Stimulated activated naive B cell treated with anti-CD40 and anti-IgM and Interleukin-4, amounts not matched to agents 10 μg/mL and 1 μg/mL and 100 μg/mL, for 72 hours (primary cell): ENCODE measurements at regions not wholly inside any gene's neighbourhood (a gene's known extent, or its start where the extent isn't known, plus 50 kb on each side); places are given as distances from the start of the nearest gene placed in this dataset.
"Not testable (repeated sequence)": the region's sequence is repeated elsewhere in the genome, so short reads cannot be mapped to it uniquely, and the experiment has no call there.

Source experiments
- ATAC-seq, 2 donors: fragments of 150-1000 bp; cut with Tn5 transposase; replicated peaks; 2 replicates each; pipeline ENCODE4 v1.10.0; 2021; ENCODE audit warnings: moderate library complexity in 1 of 2
- DNase-seq: peaks from one replicate; pipeline ENCODE4 v3.0.0; 2021
- H3K27ac Mint-ChIP-seq: one replicate; pipeline ENCODE4 v1.8.0; 2022; ENCODE audit warnings: mild to moderate bottlenecking, mixed read lengths
- H3K27me3 Mint-ChIP-seq, 2 donors: one replicate each; pipeline ENCODE4 v1.8.0; 2022; ENCODE audit warnings: mixed read lengths in 2 of 2
- H3K36me3 Mint-ChIP-seq, 2 donors: one replicate each; pipeline ENCODE4 v1.8.0; 2022; ENCODE audit warnings: mixed read lengths in 2 of 2, mild to moderate bottlenecking in 1 of 2
- H3K4me1 Mint-ChIP-seq, 2 donors: one replicate each; pipeline ENCODE4 v1.8.0; 2022; ENCODE audit warnings: mixed read lengths in 2 of 2, mild to moderate bottlenecking in 1 of 2
- H3K4me3 Mint-ChIP-seq, 2 donors: one replicate each; pipeline ENCODE4 v1.8.0; 2022; ENCODE audit warnings: mild to moderate bottlenecking in 2 of 2, mixed read lengths in 2 of 2, moderate library complexity in 1 of 2
- H3K9me3 Mint-ChIP-seq, 2 donors: one replicate each; pipeline ENCODE4 v1.8.0; 2022; ENCODE audit warnings: mixed read lengths in 2 of 2, mild to moderate bottlenecking in 1 of 2

DNA sequence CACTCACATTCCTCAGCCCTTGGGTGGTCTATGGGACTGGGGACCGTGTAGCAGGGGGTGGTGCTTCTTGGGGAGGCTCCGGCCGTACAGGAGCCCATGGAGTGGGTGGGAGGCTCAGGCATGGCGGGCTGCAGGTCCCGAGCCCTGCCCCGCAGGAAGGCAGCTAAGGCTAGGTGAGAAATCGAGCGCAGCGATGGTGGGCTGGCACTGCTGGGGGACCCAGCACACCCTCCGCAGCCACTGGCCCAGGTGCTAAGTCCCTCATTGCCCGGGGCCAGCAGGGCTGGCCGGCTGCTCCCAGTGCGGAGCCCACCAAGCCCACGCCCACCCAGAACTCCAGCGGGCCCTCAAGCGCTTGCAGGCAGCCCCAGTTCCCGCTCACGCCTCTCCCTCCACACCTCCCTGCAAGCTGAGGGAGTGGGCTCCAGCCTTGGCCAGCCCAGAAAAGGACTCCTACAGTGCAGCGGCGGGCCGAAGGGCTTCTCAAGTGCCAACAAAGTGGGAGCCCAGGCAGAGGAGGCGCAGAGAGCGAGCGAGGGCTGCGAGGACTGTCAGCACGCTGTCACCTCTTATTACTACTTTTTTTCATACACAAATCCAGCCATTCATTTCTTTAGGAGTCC lies 613.3 kb upstream of the LUZP2 start:
- H3K4me1 Mint-ChIP-seq, H3K27ac Mint-ChIP-seq, H3K4me3 Mint-ChIP-seq, ATAC-seq, H3K27me3 Mint-ChIP-seq, H3K36me3 Mint-ChIP-seq, H3K9me3 Mint-ChIP-seq, DNase-seq: not testable (repeated sequence)

DNA sequence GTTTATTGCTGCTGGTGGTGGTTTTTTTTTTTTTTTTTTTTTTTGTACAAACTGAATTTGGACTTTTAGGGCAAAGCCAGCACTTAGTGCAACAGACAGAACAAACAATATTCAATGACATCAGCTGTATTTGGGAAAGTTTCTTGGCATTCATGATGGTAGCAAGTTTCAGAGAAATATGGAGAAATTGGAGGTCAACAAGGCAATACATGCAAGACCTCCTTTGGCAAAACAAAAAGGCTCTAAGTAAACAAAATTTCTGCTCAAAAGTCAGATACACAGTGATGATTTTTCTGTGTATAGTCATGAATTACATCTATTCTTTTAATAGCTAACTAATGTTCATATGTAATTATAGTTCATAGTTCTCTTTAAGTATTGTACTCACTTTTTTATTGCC lies 612.5 kb upstream of the LUZP2 start:
- Mint-ChIP-seq H3K36me3 (no peaks in the 10 kb centered on the region), H3K9me3 (peaks cover 0 to 5% of the 10 kb centered on the region in 2 donors), H3K27ac (no peak overlapping the region), H3K27me3 (no peaks in the 10 kb centered on the region), H3K4me1 (no peaks in the 10 kb centered on the region), H3K4me3 (no peak overlapping the region)
- no peak for DNase-seq
- ATAC-seq: no peak

DNA sequence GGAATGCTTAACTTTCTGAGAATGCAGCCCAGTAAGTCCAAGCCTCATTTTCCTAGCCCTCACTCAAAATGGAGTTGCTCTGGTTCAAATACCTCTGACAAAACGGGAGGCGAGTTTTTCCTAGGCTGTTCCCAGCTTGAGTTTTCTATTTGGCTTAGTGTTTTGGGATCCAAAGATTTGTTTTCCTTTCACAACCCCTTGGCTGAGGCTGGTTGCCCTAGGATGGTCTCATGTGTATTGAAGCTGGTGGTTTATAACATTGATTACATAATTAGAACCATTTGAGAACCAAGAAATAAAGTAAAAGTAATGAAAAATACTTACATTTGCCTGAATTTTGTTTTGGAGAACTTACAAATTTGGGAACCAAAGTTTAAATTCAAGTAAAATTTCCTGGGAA lies 611.1 kb upstream of the LUZP2 start:
- no peak overlapping the region for H3K27ac Mint-ChIP-seq
- ATAC-seq: no peak
- H3K4me1 Mint-ChIP-seq: no peaks in the 10 kb centered on the region

DNA sequence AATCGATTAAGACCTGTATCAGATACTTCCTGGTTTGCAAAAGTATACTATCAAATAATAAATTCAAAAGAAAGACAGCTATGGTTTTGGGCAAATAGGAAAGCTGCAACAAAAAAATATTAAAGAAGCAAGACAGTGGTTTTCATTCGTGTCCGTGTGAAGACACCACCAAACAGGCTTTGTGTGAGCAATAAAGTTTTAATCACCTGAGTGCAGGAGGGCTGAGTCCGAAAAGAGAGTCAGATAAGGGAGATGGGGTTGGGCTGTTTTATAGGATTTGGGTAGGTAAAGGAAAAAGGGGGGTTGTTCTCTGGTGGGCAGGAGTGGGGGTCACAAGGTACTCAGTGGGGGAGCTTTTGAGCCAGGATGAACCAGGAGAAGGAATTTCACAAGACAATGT lies 609.7 kb upstream of the LUZP2 start:
- not testable (repeated sequence) for ATAC-seq, H3K4me1 Mint-ChIP-seq, H3K27me3 Mint-ChIP-seq, DNase-seq, H3K36me3 Mint-ChIP-seq, H3K27ac Mint-ChIP-seq, H3K4me3 Mint-ChIP-seq
- H3K9me3 Mint-ChIP-seq: peaks cover 9 to 10% of the 10 kb centered on the region in 2 donors

More for the DNA sequence above, 611.1 kb upstream of the LUZP2 start:
- no peak for DNase-seq
- H3K27me3 Mint-ChIP-seq: no peaks in the 10 kb centered on the region
- no peaks in the 10 kb centered on the region for H3K36me3 Mint-ChIP-seq
- no peak overlapping the region for H3K4me3 Mint-ChIP-seq
- peaks cover 0 to 7% of the 10 kb centered on the region in 2 donors for H3K9me3 Mint-ChIP-seq

DNA sequence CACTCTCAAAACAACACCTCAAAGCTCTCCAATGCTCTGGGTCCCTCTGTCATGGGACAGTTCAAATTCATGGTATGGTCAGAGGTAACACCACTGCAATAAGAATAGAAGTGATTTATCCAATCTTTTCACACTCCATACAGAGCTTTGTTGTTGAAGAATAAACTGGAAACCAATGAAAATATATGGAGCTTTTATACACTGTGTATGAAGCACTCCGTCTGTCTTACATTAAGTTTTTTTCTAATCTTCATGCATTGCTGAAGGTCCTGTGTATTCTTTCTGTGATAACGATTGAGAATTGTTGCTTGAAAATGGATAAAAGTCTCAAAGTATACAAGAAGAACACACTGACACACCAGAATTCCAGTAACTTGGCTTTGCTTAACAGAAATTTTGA lies 603.7 kb upstream of the LUZP2 start:
- no peaks in the 10 kb centered on the region for H3K36me3 Mint-ChIP-seq
- no peaks in the 10 kb centered on the region for H3K27me3 Mint-ChIP-seq
- no peaks in the 10 kb centered on the region for H3K4me1 Mint-ChIP-seq
- ATAC-seq: no peak
- H3K9me3 Mint-ChIP-seq: peaks cover 6 to 9% of the 10 kb centered on the region in 2 donors
- H3K27ac Mint-ChIP-seq: no peak overlapping the region
- DNase-seq: no peak
- no peak overlapping the region for H3K4me3 Mint-ChIP-seq

DNA sequence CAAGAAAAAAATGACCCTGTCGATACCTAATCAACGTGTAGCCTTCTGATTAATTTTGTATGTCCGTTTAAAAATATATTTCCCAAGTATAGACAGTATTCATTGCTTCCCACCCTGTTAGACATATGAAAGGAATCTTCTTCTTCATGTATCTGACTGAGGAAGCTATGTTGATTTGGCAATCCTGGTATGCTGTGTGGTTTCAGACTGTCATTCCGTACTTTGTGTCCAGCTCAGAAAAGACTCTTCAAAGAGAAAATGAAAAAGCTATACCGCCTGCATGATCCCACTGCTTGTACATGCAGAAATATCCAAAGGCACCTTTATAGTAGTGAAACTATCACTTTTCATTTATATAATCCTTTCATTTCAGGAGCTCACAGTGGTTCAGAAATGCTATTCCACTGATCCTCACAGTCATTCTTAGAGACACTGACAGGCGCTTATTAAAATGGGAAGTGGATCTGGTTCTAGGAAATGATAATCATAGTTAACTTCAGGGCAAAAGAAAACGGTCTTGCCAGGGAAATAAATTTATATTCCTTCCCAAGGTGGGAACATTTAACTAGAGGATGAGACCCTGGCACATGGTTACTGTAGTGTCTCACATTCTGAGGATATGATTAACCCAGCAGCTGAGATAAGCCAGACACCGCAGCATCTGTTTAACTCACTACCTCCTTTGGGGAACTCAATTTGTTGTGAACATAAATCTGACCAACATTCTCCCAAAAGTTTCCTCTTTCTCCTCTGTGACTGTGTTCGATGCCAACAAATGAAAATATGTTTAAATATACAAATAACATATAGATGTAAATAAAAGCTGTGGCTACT lies 599.2 kb upstream of the LUZP2 start:
- Mint-ChIP-seq H3K4me1 (no peaks in the 10 kb centered on the region), H3K27ac (no peak overlapping the region), H3K4me3 (no peak overlapping the region), H3K27me3 (no peaks in the 10 kb centered on the region), H3K36me3 (no peaks in the 10 kb centered on the region), H3K9me3 (no peaks in the 10 kb centered on the region)
- ATAC-seq: no peak
- no peak for DNase-seq

DNA sequence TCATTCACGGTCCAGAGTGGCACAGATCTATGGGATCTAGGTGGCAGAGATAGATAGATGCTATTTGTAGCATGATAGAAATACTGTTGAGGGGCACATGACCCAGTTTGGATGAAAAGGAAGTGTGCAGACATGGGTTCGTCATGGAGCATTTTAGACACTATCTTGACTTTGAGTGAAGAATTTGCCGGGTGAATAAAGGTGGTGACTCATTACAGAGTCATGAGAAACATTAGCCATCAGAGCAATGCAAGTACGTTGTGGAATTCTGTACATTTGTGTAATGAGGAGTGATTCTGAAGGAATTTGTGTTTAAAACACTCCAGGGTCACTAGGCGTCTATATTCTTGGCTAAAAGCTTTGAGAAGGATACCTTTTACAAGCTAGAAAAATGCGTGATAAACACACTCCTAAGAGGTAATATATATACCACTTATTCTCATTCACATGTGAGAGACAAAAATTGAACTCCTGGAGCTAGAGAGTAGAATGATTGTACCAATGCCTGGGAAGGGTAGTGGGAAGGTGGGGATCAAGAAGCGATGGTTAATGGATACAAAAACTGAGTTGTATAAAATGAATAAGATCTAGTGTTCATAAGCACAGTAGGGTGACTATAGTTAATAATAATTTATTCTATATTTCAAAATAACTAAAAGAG lies 593.7 kb upstream of the LUZP2 start:
- Mint-ChIP-seq H3K27ac (no peak overlapping the region), H3K9me3 (peaks cover 0 to 2% of the 10 kb centered on the region in 2 donors), H3K36me3 (no peaks in the 10 kb centered on the region), H3K4me1 (no peaks in the 10 kb centered on the region), H3K27me3 (no peaks in the 10 kb centered on the region), H3K4me3 (no peak overlapping the region)
- DNase-seq: no peak
- ATAC-seq: no peak

DNA sequence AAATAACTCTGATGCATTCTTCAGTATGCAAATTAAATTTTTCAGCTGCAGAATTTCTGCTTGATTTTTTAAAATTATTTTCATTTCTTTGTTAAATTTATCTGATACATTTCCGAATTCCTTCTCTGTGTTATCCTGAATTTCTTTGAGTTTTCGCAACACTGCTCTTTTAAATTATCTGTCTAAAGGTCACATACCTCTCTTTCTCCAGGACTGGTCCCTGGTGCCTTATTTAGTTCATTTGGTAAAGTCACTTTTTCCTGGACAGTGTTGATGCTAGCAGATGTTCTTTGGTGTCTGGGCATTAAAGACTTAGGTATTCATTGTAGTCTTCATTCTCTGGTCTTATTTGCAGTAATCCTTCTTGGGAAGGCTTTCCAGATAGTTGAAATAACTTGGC lies 577.4 kb upstream of the LUZP2 start:
- Mint-ChIP-seq H3K4me3 (no peak overlapping the region), H3K9me3 (peaks cover 0 to 1% of the 10 kb centered on the region in 2 donors), H3K4me1 (no peaks in the 10 kb centered on the region), H3K36me3 (no peaks in the 10 kb centered on the region), H3K27me3 (no peaks in the 10 kb centered on the region), H3K27ac (no peak overlapping the region)
- ATAC-seq: no peak
- no peak for DNase-seq

DNA sequence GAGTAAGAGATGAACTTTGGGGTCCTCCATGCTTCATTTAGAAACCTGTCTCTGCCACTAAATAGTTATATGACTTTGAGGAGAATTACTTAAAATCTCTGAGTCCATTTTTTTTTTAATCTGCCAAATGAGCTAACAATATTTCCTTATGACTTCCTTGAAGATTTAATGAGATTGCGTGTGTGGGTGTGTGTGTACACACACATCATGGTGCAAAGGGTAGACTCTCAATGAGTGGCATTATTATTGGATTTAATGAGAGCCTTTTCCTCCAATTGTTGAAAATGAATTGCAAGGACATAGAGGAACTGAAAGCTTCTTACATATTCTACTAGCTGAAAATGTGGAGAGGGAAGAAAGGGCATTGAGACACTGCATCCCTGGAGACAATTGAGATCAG lies 573.5 kb upstream of the LUZP2 start:
- Mint-ChIP-seq H3K9me3 (peaks cover 0 to 1% of the 10 kb centered on the region in 2 donors), H3K27ac (no peak overlapping the region), H3K4me1 (no peaks in the 10 kb centered on the region), H3K36me3 (no peaks in the 10 kb centered on the region), H3K27me3 (no peaks in the 10 kb centered on the region), H3K4me3 (no peak overlapping the region)
- no peak for DNase-seq
- ATAC-seq: no peak

DNA sequence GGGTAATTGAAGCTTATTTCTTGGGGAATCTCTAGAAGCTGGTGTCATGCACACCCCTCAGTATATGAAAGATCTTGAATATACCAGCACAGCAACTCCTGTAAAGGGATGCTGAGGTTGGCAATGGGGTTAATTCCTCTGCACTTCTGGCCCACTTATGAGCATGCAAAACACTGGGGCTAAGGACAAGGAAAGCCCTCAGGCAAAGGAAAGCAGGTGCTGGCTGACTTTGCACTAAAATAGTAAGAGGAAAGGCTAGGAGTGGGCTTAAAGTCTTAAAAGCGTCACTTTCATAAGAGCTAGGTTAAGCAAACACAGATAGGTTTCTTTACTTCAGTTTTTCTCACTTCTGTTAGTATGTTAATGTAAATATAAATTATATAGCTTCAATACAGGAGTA lies 572.6 kb upstream of the LUZP2 start:
- no peaks in the 10 kb centered on the region for H3K4me1 Mint-ChIP-seq
- no peaks in the 10 kb centered on the region for H3K9me3 Mint-ChIP-seq
- no peak overlapping the region for H3K4me3 Mint-ChIP-seq
- H3K27ac Mint-ChIP-seq: no peak overlapping the region
- ATAC-seq (no peak), DNase-seq (no peak)
- no peaks in the 10 kb centered on the region for H3K27me3 Mint-ChIP-seq
- no peaks in the 10 kb centered on the region for H3K36me3 Mint-ChIP-seq

DNA sequence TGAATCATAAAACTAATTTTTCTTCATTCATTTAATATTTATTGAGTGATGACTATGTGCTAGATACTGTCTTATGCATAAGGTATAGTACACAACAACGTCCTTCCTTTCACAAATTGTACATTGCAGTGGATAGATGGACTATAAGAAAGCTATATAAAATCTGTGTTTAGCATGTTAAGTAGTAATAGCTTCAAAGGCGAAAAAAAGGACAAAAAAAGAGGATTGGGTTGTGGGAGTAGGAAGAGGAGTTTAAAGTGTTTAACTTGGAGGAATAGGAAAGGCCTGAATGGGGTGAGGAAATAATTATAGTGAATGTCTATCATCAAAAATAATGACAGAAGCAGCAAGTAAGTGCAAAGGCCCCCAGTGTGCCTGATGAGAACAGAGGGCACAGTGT lies 565.4 kb upstream of the LUZP2 start:
- H3K27me3 Mint-ChIP-seq: no peaks in the 10 kb centered on the region
- H3K36me3 Mint-ChIP-seq: peaks cover 0 to 2% of the 10 kb centered on the region in 2 donors
- ATAC-seq: no peak
- DNase-seq: no peak
- peaks cover 3 to 5% of the 10 kb centered on the region in 2 donors for H3K4me1 Mint-ChIP-seq
- peaks cover 0 to 2% of the 10 kb centered on the region in 2 donors for H3K9me3 Mint-ChIP-seq
- no peak overlapping the region for H3K4me3 Mint-ChIP-seq
- H3K27ac Mint-ChIP-seq: no peak overlapping the region

DNA sequence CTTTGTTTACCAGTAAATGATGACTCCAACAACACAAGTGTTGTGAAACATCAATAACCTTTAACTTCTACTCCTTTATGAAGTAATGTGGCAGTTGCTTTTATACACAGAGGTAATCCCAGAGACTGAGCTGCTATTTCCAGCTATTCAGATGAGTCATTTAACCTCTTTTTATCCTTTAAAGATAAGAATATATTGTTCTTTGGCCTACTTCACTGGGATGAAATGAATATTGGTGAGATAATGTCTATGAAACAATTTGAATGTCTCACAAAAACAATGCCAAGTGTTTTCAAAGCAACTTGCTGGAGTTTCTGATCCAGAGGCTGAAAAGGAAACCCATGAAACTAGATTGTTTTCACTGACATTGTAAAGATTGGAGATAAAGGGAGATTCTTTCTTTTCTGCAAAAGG lies 564.4 kb upstream of the LUZP2 start:
- H3K27ac Mint-ChIP-seq: no peak overlapping the region
- H3K4me3 Mint-ChIP-seq: no peak overlapping the region
- DNase-seq: no peak
- peaks cover 0 to 2% of the 10 kb centered on the region in 2 donors for H3K36me3 Mint-ChIP-seq
- peaks cover 3 to 5% of the 10 kb centered on the region in 2 donors for H3K4me1 Mint-ChIP-seq
- ATAC-seq: no peak
- H3K27me3 Mint-ChIP-seq: no peaks in the 10 kb centered on the region
- peaks cover 0 to 2% of the 10 kb centered on the region in 2 donors for H3K9me3 Mint-ChIP-seq

DNA sequence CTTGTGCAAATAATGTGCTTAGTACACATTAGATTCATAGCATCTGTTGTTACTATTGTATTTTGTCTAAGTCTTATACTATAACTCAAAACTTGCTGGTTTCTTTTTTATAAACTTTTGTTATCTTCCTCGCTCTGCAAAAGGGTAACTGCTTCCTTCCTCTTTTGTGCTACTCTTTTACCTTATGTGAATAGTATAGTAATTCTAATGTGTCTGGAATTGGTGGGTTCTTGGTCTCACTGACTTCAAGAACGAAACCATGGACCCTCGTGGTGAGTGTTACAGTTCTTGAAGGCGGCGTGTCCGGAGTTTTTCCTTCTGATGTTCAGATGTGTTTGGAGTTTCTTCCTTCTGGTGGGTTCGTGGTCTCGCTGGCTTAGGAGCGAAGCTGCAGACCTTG lies 563.1 kb upstream of the LUZP2 start:
- no peaks in the 10 kb centered on the region for H3K27me3 Mint-ChIP-seq
- peak overlapping the region; percentile 52 to 59 for H3K4me3 Mint-ChIP-seq
- H3K9me3 Mint-ChIP-seq: peaks cover 0 to 2% of the 10 kb centered on the region in 2 donors
- DNase-seq (no peak), ATAC-seq (no peak)
- no peak overlapping the region for H3K27ac Mint-ChIP-seq
- H3K36me3 Mint-ChIP-seq: peaks cover 0 to 2% of the 10 kb centered on the region in 2 donors
- H3K4me1 Mint-ChIP-seq: peaks cover 3 to 5% of the 10 kb centered on the region in 2 donors

DNA sequence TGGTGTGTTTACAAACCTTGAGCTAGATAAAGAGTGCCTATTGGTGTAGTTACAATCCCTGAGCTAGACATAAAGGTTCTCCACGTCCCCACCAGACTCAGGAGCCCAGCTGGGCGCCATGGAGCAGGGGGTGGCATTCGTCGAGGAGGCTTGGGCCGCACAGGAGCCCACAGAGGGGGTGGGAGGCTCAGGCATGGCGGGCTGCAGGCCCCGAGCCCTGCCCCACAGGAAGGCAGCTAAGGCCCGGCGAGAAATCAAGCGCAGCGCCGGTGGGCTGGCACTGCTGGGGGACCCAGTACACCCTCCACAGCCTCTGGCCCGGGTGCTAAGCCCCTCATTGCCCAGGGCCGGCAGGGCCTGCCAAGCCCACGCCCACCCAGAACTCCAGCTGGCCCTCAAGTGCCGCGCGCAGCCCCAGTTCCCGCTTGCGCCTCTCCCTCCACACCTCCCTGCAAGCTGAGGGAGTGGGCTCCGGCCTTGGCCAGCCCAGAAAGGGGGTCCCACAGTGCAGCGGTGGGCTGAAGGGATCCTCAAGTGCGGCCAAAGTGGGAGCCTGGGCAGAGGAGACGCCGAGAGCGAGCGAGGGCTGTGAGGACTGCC lies 562.1 kb upstream of the LUZP2 start:
- not testable (repeated sequence) for ATAC-seq, H3K36me3 Mint-ChIP-seq

More for the DNA sequence above, 562.1 kb upstream of the LUZP2 start:
- not testable (repeated sequence) for H3K9me3 Mint-ChIP-seq, H3K27me3 Mint-ChIP-seq, H3K4me3 Mint-ChIP-seq, H3K4me1 Mint-ChIP-seq, DNase-seq, H3K27ac Mint-ChIP-seq
